ENCODE measurements at regions not wholly inside any gene's neighbourhood (a gene's known extent, or its start where the extent isn't known, plus 50 kb on each side); places are given as distances from the start of the nearest gene placed in this dataset.

- no peak for DNase-seq (ENCODE audit: low spot score)
Observed at GRCh38 chr10:81021428-81022129, 483.9 kb downstream of the SH2D4B start.

GRCh38 chr10:81026591-81026990 lies 488.9 kb downstream of the SH2D4B start:
- DNase-seq (ENCODE audit: low spot score): peak; percentile 19

- DNase-seq (ENCODE audit: low spot score): no peak
Observed at GRCh38 chr10:81027223-81027622, 489.5 kb downstream of the SH2D4B start.

- DNase-seq (ENCODE audit: low spot score): no peak
Observed at GRCh38 chr10:81027706-81028105, 490.0 kb downstream of the SH2D4B start.

- DNase-seq (ENCODE audit: low spot score): no peak
Observed at GRCh38 chr10:81031774-81032173, 494.1 kb downstream of the SH2D4B start.

- no peak for DNase-seq (ENCODE audit: low spot score)
Observed at GRCh38 chr10:81034383-81034782, 496.7 kb downstream of the SH2D4B start.

- DNase-seq (ENCODE audit: low spot score): no peak
Observed at GRCh38 chr10:81036257-81036656, 498.6 kb downstream of the SH2D4B start.

- DNase-seq (ENCODE audit: low spot score): no peak
Observed at GRCh38 chr10:81040031-81040430, 502.3 kb downstream of the SH2D4B start.

GRCh38 chr10:81040940-81041339 lies 503.2 kb downstream of the SH2D4B start:
- no peak for DNase-seq (ENCODE audit: low spot score)

GRCh38 chr10:81042647-81043046 lies 504.9 kb downstream of the SH2D4B start:
- no peak for DNase-seq (ENCODE audit: low spot score)

GRCh38 chr10:81065474-81065873 lies 527.8 kb downstream of the SH2D4B start:
- no peak for DNase-seq (ENCODE audit: low spot score)

- DNase-seq (ENCODE audit: low spot score): no peak
Observed at GRCh38 chr10:81068460-81068859, 530.8 kb downstream of the SH2D4B start.

- DNase-seq (ENCODE audit: low spot score): no peak
Observed at GRCh38 chr10:81071087-81071796, 533.5 kb downstream of the SH2D4B start.

GRCh38 chr10:81073155-81073554 lies 535.5 kb downstream of the SH2D4B start:
- DNase-seq (ENCODE audit: low spot score): no peak

GRCh38 chr10:81081887-81082620 lies 544.4 kb downstream of the SH2D4B start:
- peak; percentile 8 for DNase-seq (ENCODE audit: low spot score)

- no peak for DNase-seq (ENCODE audit: low spot score)
Observed at GRCh38 chr10:81082621-81083376, 545.1 kb downstream of the SH2D4B start.

GRCh38 chr10:81093056-81093455 lies 555.4 kb downstream of the SH2D4B start:
- DNase-seq (ENCODE audit: low spot score): no peak

GRCh38 chr10:81095238-81095637 lies 557.5 kb downstream of the SH2D4B start:
- no peak for DNase-seq (ENCODE audit: low spot score)

GRCh38 chr10:81096558-81096957 lies 558.9 kb downstream of the SH2D4B start:
- DNase-seq (ENCODE audit: low spot score): no peak

- no peak for DNase-seq (ENCODE audit: low spot score)
Observed at GRCh38 chr10:81101062-81101461, 563.4 kb downstream of the SH2D4B start.

GRCh38 chr10:81104494-81104893 lies 566.8 kb downstream of the SH2D4B start:
- no peak for DNase-seq (ENCODE audit: low spot score)

- DNase-seq (ENCODE audit: low spot score): no peak
Observed at GRCh38 chr10:81108516-81109199, 571.0 kb downstream of the SH2D4B start.

All from SW480 (cell line).